ENCODE measurements at regions not wholly inside any gene's neighbourhood (a gene's known extent, or its start where the extent isn't known, plus 50 kb on each side); places are given as distances from the start of the nearest gene placed in this dataset.

DNA sequence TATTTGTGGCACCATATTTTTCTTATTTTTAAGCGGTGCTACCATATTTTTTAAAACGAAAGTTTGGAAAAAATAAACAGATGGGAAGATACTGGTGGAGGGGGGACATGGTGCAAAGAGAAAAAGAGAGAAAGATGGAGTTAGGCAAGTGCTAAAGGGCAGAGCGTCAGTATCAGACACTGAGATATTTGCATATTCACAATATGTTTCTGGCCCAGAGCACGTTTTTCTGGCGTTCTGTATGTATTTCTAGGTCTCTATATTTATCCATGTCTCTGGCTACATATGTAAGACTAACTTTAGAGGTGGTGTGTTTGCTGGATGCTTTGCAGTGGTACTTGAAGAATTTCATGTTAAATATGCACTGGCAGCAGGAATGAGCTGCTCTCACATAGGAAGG lies 414.0 kb downstream of the TLE4 start:
- Histone ChIP-seq H3K4me1 (ENCODE audit: control insufficient read depth, extremely low read depth, insufficient read depth, low read length) (peaks cover 10% of the 10 kb centered on the region), H4K20me1 (ENCODE audit: control insufficient read depth, extremely low read depth, insufficient read depth, low read length) (no peaks in the 10 kb centered on the region), H3K27me3 (ENCODE audit: control insufficient read depth, extremely low read depth, insufficient read depth, low read length) (no peaks in the 10 kb centered on the region), H3K9me1 (ENCODE audit: control insufficient read depth, extremely low read depth, insufficient read depth, low read length) (no peaks in the 10 kb centered on the region), H3K79me2 (ENCODE audit: control insufficient read depth, insufficient read depth, low read length) (no peaks in the 10 kb centered on the region), H3K9ac (ENCODE audit: control insufficient read depth, extremely low read depth, insufficient read depth, low read length) (no peak overlapping the region), H3K36me3 (ENCODE audit: control insufficient read depth in 2 of 2, extremely low read depth in 1 of 2, insufficient read depth in 2 of 2, low read length in 2 of 2) (no peaks in the 10 kb centered on the region), H2AFZ (ENCODE audit: control insufficient read depth, low read length) (no peak overlapping the region), H3K4me3 (ENCODE audit: control insufficient read depth in 2 of 3, extremely low read depth in 1 of 3, insufficient read depth in 2 of 3, low read depth in 1 of 3, low read length in 3 of 3) (no peak overlapping the region), H3K9me3 (ENCODE audit: control insufficient read depth, low read depth, low read length) (no peaks in the 10 kb centered on the region), H3K27ac (ENCODE audit: control insufficient read depth, insufficient read depth, low read length) (no peak overlapping the region), H3K4me2 (ENCODE audit: control insufficient read depth, extremely low read depth, insufficient read depth, low read depth, low read length) (no peak overlapping the region)
- no peak for TF ChIP-seq EZH2 (IDR thresholded peaks at IDR 0.05; ENCODE audit: low read length)
- no peak for TF ChIP-seq CTCF (optimal IDR thresholded peaks at IDR 0.05 in 1 of 3, IDR thresholded peaks at IDR 0.05 in 1 of 3, conservative IDR thresholded peaks at IDR 0.05 in 1 of 3; ENCODE audit: extremely low read depth in 1 of 3, insufficient read depth in 2 of 3, low read length in 3 of 3)
- DNase-seq (ENCODE audit: low read depth, low spot score) (no peak), FAIRE-seq (no peak)
- dilution Hi-C loops (cut with MboI; ENCODE audit: extremely low pct_ligation_motif_present, low sequenced_read_pairs), result no loop called here

DNA sequence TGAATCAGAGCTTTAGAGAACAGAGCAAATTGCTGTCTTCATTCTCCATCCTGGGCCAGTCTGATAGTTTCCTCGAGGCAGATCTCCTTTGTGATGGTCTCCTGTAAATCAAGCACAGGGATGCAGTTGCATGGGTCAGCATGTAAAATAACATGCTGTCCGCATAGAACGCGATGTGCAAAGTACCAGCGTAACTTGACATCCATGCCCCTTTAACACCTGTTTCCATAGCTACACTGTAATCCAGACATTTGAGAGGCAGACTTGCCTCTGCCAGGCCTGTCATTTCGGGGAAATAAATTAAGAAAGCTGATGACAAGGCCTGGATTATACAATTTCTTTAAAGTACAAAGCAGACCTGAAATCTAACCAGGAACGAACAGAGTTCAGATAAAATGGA lies 413.5 kb downstream of the TLE4 start:
- H3K4me2 ChIP-seq (ENCODE audit: control insufficient read depth, extremely low read depth, insufficient read depth, low read depth, low read length), result no peak overlapping the region
- no peaks in the 10 kb centered on the region for H3K27me3 ChIP-seq (ENCODE audit: control insufficient read depth, extremely low read depth, insufficient read depth, low read length)
- no peaks in the 10 kb centered on the region for H3K79me2 ChIP-seq (ENCODE audit: control insufficient read depth, insufficient read depth, low read length)
- H3K4me3 ChIP-seq (ENCODE audit: control insufficient read depth in 2 of 3, extremely low read depth in 1 of 3, insufficient read depth in 2 of 3, low read depth in 1 of 3, low read length in 3 of 3), result no peak overlapping the region
- H3K9me1 ChIP-seq (ENCODE audit: control insufficient read depth, extremely low read depth, insufficient read depth, low read length), result no peaks in the 10 kb centered on the region
- no peaks in the 10 kb centered on the region for H4K20me1 ChIP-seq (ENCODE audit: control insufficient read depth, extremely low read depth, insufficient read depth, low read length)
- H3K9ac ChIP-seq (ENCODE audit: control insufficient read depth, extremely low read depth, insufficient read depth, low read length), result no peak overlapping the region
- DNase-seq (ENCODE audit: low read depth, low spot score) (no peak), FAIRE-seq (no peak)
- H2AFZ ChIP-seq (ENCODE audit: control insufficient read depth, low read length), result no peak overlapping the region
- H3K4me1 ChIP-seq (ENCODE audit: control insufficient read depth, extremely low read depth, insufficient read depth, low read length), result peaks cover 10% of the 10 kb centered on the region
- no peak overlapping the region for H3K27ac ChIP-seq (ENCODE audit: control insufficient read depth, insufficient read depth, low read length)
- TF ChIP-seq EZH2 (IDR thresholded peaks at IDR 0.05; ENCODE audit: low read length), result no peak
- dilution Hi-C loops (cut with MboI; ENCODE audit: extremely low pct_ligation_motif_present, low sequenced_read_pairs), result no loop called here
- no peaks in the 10 kb centered on the region for H3K9me3 ChIP-seq (ENCODE audit: control insufficient read depth, low read depth, low read length)
- no peaks in the 10 kb centered on the region for H3K36me3 ChIP-seq (ENCODE audit: control insufficient read depth in 2 of 2, extremely low read depth in 1 of 2, insufficient read depth in 2 of 2, low read length in 2 of 2)

- Histone ChIP-seq H3K4me2 (ENCODE audit: control insufficient read depth, extremely low read depth, insufficient read depth, low read depth, low read length) (no peak overlapping the region), H3K9me1 (ENCODE audit: control insufficient read depth, extremely low read depth, insufficient read depth, low read length) (no peaks in the 10 kb centered on the region), H3K4me1 (ENCODE audit: control insufficient read depth, extremely low read depth, insufficient read depth, low read length) (peaks cover 10% of the 10 kb centered on the region), H3K27me3 (ENCODE audit: control insufficient read depth, extremely low read depth, insufficient read depth, low read length) (no peaks in the 10 kb centered on the region), H2AFZ (ENCODE audit: control insufficient read depth, low read length) (peak overlapping the region; percentile 25), H3K9me3 (ENCODE audit: control insufficient read depth, low read depth, low read length) (no peaks in the 10 kb centered on the region), H3K79me2 (ENCODE audit: control insufficient read depth, insufficient read depth, low read length) (no peaks in the 10 kb centered on the region), H3K9ac (ENCODE audit: control insufficient read depth, extremely low read depth, insufficient read depth, low read length) (no peak overlapping the region), H4K20me1 (ENCODE audit: control insufficient read depth, extremely low read depth, insufficient read depth, low read length) (no peaks in the 10 kb centered on the region), H3K27ac (ENCODE audit: control insufficient read depth, insufficient read depth, low read length) (no peak overlapping the region), H3K36me3 (ENCODE audit: control insufficient read depth in 2 of 2, extremely low read depth in 1 of 2, insufficient read depth in 2 of 2, low read length in 2 of 2) (no peaks in the 10 kb centered on the region), H3K4me3 (ENCODE audit: control insufficient read depth in 2 of 3, extremely low read depth in 1 of 3, insufficient read depth in 2 of 3, low read depth in 1 of 3, low read length in 3 of 3) (no peak overlapping the region)
- DNase-seq (ENCODE audit: low read depth, low spot score) (no peak), FAIRE-seq (peak; percentile 62)
- TF ChIP-seq EZH2 (IDR thresholded peaks at IDR 0.05; ENCODE audit: low read length), result no peak
- TF ChIP-seq CTCF (optimal IDR thresholded peaks at IDR 0.05 in 1 of 3, IDR thresholded peaks at IDR 0.05 in 1 of 3, conservative IDR thresholded peaks at IDR 0.05 in 1 of 3; ENCODE audit: extremely low read depth in 1 of 3, insufficient read depth in 2 of 3, low read length in 3 of 3), result no peak
- dilution Hi-C loops (cut with MboI; ENCODE audit: extremely low pct_ligation_motif_present, low sequenced_read_pairs), result no loop called here
These were observed 412.8 kb downstream of the TLE4 start for GRCh38 chr9:79984429-79985067.
